Activated CD4-positive, alpha-beta T cell treated with anti-CD3 and anti-CD28 coated beads for 24 hours (primary cell): ENCODE measurements at regions not wholly inside any gene's neighbourhood (a gene's known extent, or its start where the extent isn't known, plus 50 kb on each side); places are given as distances from the start of the nearest gene placed in this dataset.
"Not testable (repeated sequence)": the region's sequence is repeated elsewhere in the genome, so short reads cannot be mapped to it uniquely, and the experiment has no call there.

Experiments used
- DNase-seq, 2 donors: peaks; one replicate each; pipeline ENCODE4 v3.0.0-alpha.2; 2020; ENCODE audit warnings: low read depth in 2 of 2

DNA sequence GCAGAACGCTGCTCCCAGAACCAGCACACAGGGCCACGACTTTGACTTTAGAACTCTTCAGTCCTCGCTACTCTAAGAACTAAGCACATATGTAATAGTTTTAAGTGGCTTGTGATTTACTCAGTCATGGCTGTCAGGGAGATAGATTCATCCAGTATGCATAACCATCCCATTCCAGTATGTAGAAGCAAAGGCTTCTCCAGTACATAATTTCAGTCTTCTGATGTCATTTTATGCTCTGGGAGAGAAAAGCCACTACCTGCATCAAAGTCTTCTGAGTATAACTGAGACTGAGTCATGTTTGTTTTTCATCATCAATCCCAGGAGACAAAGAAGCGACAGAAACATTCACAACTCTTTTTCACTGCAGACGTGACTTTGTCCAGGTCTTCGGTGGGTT is 885.7 kb downstream of the PLA2G4A start:
- no peak for DNase-seq

DNA sequence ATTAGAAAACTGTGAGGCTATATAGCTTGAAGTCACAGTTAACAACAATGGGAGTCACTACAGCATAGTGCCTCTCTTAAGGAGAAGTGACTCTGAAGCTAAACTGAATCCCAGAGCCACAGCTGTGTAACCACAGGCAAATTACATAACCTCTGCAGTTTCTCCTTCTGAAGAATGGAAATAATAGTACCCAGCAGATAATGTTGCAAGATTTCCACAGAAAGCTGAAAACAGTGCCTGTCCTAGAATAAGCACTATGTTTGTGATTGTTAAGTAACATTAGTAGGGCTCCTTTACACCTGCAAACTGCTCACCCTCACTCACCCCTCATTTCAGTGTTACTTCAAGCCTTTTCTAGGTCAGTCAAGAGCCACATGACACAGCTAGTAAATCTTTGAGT is 886.7 kb downstream of the PLA2G4A start:
- DNase-seq: no peak

DNA sequence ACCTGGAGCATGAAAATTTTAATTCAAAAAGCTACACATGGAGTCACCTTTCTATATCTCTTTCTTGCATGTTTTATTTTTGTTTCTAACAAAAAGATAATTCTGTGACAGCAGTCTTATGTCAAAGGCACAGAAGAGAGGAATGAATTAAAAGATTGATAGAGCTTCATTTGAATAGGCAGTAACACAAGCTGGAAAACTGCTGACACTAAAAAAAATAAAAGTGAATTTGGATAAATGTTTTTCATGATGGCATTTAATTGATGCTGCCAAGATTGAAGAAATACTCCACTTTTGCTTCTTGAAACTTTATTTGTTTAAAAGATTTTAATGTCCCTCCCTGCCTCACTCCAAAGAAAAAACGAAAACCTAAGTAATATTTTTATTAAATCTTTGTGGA is 887.4 kb downstream of the PLA2G4A start:
- no peak for DNase-seq

DNA sequence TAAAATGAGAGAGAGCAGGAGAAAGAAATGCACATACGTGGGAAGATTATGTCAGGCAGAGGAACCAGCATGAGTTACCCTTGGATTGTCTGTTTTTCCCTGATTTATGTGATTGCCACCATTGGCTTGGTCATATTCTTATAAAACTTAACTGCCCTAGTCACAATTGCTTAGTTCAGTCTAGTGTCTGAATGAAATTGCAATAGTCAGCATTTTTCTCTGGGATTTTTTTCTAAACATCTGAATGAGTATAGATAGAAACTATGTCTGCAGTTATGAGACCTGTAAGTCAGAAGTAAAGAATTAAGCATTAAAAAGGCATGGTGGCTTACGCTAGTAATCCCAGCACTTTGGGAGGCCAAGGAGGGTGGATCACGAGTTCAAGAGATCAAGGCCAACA is 889.8 kb downstream of the PLA2G4A start:
- no peak for DNase-seq

DNA sequence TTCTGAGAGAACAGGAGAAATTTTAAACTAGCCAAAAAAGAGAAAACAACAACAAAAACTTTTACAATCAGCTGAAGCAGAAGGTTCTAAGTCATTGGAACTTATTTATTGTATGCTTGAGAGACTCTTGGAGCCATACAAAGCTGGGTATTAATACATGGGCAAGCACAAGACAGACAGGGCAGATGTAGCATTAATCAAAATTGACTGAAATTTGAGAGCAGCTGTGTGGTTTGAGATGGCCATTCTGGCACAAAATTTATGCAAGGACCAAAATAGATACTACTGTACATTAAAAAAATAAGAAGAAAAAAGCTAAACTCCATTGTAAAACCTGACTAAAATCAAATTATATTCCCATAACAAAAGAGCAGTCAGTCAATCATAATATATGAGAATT is 892.5 kb downstream of the PLA2G4A start:
- DNase-seq: no peak

DNA sequence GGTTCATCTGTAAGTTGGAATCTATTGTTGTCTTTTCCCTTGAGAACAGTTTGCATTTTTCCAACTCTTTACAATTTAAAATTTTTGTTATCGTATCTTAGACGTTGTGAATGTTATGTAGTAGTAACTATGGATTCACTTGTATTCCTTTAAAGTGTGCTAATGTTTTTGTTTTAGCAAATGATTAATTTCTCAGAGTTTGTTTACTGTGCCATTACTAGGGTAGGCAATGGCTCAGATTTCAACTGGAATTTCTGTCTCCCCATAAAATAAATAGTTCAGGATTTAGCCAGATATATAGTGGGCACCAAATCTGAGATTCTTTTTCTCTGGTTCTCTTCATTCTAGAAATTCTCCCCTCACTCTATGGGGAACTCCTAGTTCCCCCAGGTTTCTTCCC is 896.5 kb downstream of the PLA2G4A start:
- no peak for DNase-seq

DNA sequence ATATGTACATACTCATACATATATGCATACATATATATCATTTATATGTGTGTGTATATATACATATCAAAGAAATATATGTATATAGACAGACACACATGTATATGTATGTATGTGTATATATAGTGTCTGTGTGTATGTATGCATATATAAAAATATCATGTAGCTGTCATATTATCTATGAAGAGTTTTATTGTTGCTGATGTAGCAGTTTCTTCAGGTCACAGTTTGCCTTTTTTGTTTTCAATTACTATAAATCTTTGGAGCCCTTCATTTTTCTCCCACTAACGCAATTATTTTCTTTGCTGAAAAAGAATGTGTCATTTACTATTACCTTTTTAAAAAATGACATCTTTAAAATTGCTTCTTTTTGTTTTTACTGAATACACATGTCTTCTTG is 904.5 kb downstream of the PLA2G4A start:
- DNase-seq: no peak

DNA sequence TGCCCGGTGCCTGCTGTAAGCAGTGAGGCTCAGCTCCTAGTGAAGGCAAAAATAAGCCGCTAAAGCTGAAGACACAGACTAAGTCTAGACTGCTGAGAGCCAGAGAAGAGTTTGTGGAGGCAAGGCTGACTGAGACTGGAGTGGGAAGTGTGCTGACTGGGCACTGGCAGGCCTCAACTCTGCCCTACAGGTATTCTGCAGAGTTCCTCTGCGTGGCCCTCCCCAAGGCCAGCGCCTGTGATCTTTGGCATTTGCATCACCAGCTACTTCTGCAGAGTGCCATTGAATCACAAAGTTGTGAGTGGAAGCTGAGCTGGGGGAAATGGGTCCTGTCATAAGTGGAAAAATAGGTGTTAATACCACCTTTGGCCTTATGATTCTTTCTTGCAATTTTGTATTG is 905.7 kb downstream of the PLA2G4A start:
- DNase-seq: no peak

DNA sequence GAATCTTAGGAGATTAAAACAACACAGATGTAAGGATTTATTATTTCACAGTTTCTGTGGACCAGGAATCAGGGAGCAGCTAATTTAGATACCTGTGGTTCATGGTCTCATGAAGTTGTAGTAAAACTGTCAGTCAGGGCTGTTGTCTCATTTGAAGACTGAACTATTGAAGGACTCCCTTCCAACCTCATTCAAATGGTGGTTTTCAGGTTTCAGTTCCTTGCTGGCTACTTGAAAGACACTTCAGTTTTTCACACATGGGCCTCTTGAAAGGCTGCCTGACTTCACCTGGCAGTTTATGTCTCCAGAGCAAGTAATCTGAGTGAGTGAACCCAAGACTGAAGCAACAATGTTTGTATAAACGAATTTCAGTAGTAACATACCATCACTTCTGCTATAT is 915.9 kb downstream of the PLA2G4A start:
- no peak for DNase-seq

DNA sequence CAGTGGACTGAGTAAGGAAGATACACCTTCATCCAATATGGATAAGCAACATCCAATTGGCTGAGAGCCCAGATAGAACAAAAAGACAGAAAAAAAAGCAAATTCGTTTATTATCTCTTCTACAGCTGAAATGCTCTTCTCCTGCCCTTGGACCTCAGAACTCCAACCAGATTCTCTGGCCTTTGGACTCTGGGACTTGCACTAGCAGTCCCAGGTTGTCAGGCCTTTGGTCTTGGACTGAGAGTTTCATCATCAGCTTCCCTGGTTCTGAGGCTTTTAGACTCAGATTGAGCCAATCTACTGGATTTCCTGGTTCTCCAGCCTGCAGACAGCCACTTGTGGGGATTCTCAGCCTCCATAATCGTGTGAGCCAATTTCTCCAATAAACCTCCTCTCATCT is 926.8 kb downstream of the PLA2G4A start:
- no peak for DNase-seq

DNA sequence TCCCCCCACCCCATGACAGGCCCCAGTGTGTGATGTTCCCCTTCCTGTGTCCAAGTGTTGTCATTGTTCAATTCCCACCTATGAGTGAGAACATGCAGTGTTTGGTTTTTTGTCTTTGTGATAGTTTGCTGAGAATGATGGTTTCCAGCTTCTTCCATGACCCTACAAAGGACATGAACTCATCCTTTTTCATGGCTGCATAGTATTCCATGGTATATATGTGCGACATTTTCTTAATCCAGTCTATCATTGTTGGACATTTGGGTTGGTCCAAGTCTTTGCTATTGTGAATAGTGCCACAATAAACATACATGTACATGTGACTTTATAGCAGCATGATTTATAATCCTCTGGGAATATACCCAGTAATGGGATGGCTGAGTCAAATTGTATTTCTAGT is 927.9 kb downstream of the PLA2G4A start:
- DNase-seq: not testable (repeated sequence)

DNA sequence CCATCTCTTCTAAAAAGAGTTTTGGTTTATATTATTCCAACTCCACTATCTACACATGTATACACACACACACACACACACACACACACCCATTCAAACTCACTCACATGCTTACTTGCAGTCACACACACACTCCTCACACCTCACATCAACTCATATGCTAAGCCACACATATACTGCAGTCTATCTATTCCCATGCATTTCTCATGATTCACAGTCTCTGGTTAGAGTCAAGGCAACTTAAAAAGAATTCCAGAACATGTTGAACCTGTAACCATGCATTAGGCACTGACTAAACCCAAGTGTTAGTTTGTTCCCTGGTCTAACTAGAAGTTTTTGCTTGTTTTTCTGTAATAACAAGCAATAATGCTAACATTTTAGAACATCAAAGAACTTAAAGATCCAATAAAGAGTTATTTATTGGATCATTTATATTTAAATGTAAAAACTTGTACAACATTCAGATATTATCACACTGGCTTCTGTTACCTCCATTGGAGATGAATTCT is 931.1 kb downstream of the PLA2G4A start:
- no peak for DNase-seq

DNA sequence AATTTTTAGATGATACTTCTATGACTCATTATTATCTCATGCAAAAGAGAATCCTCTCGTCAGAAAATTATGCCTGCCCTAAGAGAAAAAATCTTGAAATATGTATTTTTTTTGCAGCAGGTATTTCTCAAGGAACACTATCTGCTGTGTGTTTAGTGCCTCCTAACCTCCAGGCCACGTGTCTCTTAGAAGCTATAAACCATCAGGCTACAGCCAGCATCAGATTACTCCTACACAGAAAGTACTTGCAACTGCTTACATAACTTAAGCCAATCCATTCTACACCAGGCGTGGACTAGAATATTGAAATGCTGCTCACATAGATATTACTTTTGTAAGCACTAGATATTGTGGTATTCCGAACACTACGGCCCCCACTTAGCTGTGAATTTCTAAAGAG is 933.4 kb downstream of the PLA2G4A start:
- no peak for DNase-seq

DNA sequence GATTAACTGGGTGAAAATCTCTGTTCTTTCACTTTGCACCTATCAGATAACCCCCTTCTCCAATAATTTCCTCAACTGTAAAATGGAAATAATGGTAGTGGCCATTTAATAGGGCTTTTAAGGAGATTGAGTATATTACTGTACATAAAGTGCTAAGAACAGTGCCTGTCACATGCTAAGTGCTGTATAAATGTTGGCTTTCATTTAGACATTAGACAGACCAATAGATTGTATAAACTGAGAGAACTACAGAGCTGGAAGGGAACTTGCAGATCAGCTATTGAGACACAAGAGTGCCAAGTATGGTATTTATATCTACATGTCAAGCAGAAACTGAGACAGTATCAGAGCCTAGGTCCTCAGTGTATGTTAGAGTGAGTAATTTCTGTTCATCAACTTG is 934.7 kb downstream of the PLA2G4A start:
- no peak for DNase-seq

DNA sequence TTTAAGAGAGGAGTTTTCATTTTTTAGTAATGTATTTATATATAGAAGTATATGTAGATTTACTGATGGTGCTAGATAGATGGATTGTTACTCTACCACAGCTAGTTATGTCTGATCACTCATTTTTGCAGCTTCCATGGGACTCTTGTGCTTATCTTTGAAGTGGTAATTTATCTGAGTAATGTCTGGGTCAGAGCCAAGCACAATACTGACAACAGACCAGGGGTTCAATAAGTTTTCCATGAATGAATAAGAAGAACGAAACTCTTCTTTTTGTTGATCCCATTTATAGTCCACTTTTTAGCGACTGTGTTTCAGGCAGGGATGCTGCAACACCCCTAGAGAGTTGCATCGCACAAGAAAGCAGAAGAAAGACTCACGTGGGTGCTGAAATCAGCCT is 935.2 kb downstream of the PLA2G4A start:
- DNase-seq: no peak

DNA sequence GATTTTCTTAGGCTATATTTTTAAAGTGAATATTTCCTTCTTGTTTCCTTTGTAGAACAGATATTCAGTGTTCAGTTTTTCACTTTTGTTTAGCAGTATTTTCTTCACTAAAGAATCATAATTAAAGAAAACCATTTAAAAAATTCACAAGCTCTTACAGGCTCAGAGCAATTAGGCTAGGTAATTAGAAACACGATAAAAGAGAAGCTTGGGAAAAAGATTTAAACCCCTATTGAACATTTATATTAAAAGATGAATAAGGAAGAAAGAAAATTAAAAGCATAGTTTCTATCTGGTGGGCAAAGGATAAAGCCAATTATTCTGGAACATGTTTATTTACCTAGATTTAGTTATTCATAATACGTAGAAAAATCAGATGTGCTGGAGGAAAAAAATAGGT is 942.6 kb downstream of the PLA2G4A start:
- DNase-seq: no peak

DNA sequence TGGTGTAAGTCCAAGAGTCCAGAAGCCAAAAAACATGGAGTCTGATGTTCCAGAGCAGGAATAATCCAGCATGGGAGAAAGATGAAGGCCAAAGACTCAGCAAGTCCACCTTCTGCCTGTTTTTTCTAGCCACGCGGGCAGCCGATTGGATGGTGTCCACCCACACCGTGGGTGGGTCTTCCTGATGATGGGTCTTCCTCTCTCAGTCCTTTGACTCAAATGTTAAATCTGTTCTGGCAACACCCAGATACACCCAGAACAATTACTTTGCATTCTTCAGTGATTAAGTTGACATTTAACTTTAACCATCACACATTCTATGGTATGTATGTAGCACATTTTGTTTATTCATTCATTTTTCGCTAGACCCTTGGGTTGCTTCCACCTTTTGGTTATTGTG is 944.4 kb downstream of the PLA2G4A start:
- no peak for DNase-seq

DNA sequence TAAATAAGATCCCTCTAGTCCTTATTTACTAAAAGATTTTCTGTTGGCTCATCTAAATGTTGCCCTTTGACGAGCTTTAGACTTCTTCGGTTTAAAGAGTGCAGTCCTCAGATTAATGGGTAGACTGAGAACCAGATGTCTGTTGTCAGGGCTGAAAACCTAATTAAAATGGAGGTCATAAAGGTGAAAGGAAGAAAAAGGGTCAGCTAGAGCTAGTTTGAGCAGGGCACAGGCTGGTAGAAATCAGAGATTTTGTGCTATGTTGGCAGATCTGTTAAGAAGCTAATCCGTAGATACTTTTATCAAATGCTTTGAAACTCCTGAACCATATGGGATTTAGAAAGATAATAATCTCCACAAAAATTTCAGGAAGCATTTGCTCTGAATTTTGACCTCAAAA is 959.0 kb downstream of the PLA2G4A start:
- no peak for DNase-seq

DNA sequence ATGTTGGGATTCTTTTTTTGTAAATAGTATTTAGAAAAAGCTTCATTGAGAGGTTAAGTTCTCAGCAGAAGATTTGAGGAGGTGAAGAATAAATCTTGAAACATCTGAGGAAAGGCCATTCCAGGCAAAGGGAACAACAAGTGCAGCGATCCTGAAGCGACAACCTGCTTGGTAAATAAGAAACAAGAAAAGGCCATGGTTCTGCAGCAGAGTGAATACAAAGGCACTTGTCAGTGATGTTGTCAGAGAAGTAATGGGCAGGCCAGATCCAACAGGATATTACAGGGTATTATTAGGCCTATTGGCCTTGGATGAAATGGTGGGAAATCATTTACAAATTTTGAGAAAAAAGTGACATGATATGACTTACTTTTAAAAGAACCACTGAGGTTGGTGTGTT is 960.0 kb downstream of the PLA2G4A start:
- DNase-seq: no peak

DNA sequence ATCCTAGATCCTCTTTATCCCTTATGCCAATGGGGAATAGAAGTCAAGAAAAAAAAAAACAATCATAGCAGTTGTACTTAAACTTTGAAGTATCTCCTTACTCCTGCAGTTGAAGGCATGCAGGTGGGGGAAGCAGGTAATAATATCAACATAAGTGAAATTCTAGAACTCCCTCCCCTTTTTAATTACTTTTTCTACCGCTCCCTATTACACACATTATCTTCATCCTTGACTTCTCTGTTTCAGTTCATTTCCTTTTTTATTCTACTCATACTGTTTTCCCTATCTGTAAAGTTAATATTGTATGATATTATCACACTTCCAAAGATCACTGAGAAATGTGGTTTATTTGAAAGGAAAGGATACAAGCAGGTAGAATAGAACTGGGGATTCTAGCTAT is 962.0 kb downstream of the PLA2G4A start:
- DNase-seq: no peak

DNA sequence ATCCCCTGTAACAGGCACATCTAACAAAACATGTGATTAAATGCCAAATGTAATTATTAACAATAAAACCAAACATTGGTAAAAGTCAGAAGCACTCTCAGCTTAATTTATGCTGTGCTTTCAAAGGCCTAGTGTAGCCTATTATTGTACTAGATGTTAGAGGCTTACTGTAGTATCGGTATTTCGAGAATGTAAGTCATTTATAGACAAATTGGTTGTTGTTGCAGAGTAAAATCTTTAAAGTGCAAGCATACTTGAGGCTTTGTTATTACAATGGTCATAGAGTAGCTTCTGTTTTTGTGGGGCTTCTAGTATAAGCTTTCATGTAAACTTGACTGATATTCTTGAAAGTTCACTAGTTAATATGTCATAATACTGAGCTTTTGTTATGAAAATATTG is 965.8 kb downstream of the PLA2G4A start:
- no peak for DNase-seq

DNA sequence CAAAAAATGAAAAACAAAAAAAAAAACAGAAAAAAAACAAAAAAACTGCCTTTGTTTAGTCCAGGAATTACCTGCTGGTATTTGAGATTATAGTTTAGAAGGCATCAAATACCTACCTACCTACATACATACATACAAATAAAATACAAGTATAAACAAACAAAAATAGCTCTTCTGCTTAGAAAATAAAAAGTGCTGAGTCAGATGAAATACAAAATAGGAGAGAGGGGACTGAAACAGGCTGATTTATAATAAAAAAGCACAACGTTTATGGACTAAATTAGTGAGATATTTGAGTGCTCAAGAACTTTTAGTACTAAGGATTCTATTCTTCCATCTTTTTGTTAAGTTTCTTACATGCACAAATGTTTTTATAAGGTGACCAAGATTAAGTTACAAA is 980.8 kb downstream of the PLA2G4A start:
- no peak for DNase-seq

DNA sequence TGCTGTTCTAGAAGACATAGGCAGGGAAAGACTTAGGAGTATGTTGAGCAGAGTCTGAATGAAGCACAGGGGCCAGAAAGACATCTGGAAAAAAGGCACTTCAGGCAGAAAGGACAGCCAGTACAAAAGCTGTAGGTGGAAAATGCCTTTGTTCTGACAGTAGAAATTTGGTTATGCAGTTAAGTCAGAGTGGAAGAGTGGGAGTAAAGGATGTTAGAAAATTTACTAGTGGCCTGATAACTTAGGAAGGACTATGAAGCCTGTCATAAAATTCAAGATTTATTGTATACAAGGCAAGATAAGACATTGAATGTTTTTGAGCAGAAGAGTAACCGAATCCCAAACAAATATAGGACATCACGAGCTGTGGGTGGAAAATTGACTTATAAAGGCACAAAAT is 987.9 kb downstream of the PLA2G4A start:
- no peak for DNase-seq

DNA sequence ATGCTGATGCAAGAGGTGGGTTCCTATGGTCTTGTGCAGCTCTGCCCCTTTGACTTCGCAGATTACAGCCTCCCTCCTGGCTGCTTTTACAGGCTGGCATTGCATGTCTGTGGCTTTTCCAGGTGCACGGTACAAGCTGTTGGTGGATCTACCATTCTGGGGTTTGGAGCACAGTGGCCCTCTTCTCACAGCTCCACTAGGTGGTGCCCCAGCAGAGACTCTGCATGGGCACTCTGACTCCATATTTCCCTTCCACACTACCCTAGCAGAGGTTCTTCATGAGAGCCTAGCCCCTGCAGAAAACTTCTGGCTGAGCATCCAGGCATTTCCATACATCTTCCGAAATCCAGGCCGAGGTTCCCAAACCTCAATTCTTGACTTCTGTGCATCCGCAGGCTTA is 989.0 kb downstream of the PLA2G4A start:
- no peak for DNase-seq

DNA sequence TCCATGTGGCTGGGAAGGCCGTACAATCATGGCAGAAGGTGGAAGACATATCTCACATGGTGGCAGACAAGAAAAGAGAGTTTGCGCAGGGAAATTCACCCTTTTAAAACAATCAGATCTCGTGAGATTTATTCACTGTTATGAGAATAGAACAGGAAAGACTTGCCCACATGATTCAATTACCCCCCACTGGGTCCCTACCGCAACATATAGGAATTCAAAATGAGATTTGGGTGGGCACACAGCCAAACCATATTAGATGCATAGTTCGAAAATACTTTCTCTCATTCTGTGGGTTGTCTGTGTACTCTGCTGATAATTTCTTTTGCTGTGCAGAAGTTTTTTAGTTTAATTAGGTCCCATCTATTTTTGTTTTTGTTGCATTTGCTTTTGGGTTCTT is 990.3 kb downstream of the PLA2G4A start:
- no peak for DNase-seq
